Stimulated activated CD8-positive, alpha-beta memory T cell treated with anti-CD3 and anti-CD28 coated beads, Interleukin-7, amount 100 ng/mL, for 48 hours (primary cell): ENCODE measurements at regions not wholly inside any gene's neighbourhood (a gene's known extent, or its start where the extent isn't known, plus 50 kb on each side); places are given as distances from the start of the nearest gene placed in this dataset.
A peak's percentile ranks its signal among the peaks of the same experiment; 100 is the strongest.

Experiments used
- DNase-seq, 2 donors: peaks; one replicate each; pipeline ENCODE4 v3.0.0-alpha.2; 2020; ENCODE audit warnings: low read depth in 1 of 2; ENCODE audit errors: extremely low read depth in 1 of 2

DNA sequence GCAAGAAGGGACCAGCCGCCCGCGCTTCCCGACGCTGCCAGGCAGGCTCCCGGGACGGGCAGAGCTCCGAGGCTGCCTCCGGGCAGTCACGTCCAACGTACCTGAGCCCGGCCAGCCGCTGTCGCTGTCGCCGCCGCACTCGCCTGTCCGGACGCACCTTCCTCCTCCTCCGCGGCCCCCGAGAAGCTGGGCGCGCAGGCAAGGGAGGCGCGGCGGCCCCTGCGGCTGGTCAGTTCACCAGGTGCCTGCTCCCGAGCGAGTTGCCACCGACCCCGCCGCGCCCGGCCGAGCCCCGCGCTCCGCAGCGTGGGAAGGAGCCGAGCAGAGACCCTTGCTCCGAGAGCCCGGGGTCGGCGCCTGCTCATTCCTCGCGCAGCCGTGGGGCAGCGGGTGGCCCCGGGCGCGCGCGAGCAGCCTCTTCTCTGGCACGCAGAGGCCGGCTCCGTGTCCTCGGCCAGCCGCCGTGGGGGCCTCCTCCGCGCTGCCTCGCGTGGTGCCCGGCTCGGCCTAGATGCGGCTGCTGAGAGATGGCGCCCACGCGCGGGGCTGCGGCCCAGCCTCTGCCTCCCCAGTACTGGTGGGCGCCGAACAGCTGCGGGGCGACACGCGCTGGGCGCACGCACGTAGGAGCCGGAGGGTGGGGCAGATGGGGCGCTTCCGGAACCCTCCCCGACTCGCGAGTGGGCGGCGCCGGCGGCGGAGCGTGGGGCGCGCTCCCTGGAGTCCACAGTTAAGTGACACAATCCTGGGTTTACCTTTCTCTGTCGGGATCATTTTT, 419.4 kb downstream of the UQCRFS1 start:
- no peak for DNase-seq

DNA sequence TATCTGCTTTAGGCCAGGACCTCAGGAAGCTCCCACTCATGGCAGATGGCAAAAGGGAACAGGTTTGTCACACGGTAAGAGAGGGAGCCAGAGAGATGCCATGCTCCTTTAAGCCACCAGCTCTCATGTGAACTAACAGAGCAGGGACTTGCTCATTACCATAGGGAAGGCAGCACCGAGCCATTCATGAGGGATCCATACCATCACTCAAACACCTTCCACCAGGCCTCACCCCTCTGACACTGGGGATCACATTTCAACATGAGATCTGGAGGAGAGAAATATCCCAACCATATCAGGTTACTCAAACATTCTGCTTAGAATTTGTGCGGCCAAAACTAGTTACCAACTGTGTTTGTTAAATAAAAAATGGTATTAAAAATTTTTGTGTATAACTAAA, 427.0 kb downstream of the UQCRFS1 start:
- no peak for DNase-seq

DNA sequence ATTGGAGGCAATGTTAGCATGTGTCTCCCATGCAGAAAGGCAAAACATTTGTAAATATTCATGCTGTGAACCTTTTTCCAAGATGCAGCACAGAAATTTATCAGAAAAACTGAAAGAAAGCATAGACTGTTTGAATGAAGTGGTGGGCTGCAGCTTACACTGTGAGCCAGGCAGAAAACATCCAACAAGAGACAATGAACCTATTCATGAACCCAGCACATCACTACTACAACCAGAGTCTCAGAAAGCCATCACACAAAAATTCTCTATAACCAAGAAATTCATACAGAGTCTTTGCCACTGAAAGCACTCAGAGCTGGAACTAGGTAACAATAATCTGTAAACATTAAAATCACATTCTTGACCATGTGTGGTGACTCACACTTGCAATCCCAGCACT, 448.9 kb downstream of the UQCRFS1 start:
- DNase-seq: no peak

DNA sequence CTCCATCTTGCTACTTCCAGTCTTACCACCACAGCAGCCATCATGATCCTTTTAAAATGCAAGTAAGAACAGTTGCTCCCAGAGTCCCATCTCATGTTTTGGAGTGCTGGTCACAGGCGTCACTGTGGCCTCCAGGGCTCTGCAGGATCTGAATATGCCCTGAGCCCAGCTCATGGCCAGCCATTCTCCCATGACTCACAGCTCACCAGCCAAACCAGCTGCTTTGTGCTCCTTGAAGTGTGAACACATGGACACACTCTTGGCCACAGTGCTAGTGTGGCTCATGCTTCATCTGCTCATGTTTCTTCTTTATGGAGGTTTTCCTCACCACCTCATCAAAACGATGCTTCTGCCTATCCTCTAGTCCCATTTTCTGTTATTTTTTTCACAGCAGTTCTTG, 466.5 kb downstream of the UQCRFS1 start:
- DNase-seq: no peak

DNA sequence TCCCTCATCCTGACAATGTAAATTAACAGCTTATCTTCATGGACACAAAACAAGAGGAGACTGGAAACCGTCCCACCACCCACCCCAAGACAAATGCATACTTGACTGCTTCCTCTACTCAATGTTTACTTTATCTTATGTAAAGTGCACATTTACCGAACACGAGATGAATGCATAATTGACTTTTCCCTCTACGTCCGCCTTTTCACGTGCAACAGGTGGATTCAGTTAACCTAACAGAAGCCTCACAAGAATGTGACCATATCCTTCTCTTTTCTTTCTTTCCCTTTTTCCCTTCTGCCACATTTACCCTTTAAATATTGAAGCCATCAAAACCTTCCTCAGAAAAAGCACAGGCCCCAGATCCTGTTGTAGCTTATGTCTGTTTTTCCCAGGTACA, 468.0 kb downstream of the UQCRFS1 start:
- no peak for DNase-seq

DNA sequence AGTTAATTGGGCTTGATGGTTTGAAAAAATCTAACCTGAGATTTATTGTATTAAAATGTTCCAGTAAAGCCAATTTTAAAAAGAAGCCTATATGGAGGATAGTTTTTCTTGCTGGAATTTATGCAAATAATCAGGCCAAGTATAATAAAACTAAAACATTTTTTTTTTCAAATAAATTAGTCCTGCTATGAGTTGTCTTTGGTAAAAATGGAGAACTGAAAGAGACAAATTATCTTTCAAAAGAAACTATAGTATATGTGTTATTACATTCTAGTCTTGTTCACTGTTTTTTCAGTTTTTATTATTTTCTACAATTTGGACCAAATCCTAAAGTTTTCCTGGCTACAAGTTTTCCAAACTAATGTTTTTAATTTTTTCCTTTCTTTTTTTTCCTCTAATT, 468.9 kb downstream of the UQCRFS1 start:
- no peak for DNase-seq

DNA sequence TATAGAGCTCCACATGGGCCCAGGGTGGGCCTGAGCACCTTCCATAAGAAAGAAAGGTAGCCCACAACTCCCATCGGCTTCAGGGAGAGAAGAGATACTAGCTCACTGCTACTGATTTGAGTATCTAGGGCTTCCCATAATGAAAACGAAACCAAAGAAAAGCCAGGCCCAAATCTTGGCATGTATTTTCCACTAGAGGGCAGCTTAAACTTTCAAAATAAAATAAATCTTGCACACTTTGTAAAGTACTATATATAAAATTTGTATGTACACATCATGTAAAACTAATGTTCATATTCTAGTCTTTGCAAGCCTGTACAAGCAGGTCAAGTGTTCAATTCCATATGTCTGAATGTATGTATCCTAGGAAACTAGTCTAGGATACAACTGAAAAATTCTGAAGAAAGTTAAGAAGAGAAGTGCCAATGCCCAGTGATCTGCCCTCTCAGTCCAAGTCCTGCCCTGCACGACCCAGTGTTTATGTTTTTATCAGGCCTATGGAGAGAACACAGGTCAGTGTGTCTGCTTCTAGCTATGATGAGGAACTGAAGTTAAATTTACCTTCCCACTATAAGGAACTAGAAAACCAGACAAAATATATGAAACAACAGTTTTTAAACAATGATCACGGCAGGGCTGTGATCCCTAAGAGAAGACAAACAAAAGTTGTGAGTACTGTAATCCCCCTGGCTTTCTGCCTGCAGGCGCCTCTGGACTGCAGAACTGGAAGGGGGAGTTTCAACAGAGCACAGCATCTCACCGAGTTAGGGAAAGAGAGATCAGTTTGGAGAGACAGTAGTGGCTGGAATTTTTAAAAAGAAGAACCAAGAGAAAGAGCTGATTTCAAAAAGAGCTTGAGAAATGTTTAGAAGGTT, 475.7 kb downstream of the UQCRFS1 start:
- no peak for DNase-seq

DNA sequence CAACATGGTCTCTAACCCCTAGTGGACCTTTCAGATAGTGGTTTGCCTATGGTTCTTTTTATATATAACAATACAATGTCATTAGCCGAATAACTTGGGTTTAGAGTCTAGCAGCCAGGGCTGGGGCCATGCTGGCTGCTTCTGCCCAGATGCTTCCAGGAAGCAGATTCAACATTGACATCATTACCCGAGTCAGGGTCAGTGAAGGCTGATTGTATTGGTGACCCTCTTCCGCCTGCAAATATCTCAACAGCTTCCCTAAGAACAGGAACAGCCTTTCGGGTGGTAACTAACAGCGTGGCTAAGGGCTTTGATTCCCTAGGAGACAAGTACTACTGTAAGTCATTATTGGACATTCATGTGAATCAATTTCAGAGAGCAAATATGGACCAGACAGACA, 476.4 kb downstream of the UQCRFS1 start:
- DNase-seq: no peak

DNA sequence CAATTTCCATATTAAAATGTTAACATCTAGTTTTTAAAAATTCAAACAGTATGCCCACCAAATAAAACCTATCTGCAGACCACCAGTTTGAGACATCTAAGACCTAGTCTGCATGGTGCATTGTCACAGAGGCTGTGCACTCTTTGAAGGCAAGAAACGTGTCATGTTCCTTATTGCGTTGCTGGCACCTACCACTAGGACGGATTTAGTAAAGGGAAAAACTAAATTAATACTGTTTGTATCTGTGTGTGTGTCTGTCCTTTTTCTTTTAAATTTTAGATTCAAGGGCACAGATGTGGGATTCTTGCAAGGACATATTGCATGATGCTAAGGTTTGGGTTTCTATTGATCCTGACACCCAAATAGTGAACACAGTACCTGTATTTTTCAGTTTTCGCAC, 481.4 kb downstream of the UQCRFS1 start:
- DNase-seq: no peak

DNA sequence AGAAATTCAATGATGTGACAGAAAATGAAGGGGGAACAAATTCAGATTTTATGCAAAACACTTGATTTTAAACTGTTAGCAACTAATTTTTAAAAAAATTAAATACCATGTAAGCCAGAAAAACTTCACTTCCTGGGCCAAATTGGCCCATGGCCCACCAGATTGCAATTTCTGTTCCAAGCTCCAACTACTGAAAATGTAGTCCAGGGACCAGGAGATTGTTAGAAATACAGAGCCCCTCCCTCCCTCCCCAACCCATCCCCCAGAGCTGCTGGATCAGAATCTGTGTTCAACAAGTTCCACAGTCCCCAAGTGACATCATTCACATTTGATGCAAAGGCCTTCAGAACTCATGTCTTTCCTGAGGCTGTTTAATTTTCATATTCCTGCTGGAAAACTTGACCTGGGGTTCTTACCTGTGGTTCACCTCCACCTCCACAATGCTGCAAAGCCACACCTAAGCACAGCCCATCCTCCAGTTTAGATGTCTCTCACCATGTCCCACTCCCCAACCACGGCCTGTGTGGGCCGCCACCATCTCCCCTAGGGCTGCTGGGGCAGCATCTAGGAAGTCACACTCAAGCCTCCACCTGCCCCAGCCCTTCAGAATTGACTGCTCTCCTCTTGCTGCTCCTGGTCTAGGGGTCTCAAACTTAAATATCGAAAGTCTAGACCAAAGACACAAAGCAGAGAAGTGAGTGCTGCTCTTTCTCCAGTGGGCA, 482.0 kb downstream of the UQCRFS1 start:
- DNase-seq: no peak

DNA sequence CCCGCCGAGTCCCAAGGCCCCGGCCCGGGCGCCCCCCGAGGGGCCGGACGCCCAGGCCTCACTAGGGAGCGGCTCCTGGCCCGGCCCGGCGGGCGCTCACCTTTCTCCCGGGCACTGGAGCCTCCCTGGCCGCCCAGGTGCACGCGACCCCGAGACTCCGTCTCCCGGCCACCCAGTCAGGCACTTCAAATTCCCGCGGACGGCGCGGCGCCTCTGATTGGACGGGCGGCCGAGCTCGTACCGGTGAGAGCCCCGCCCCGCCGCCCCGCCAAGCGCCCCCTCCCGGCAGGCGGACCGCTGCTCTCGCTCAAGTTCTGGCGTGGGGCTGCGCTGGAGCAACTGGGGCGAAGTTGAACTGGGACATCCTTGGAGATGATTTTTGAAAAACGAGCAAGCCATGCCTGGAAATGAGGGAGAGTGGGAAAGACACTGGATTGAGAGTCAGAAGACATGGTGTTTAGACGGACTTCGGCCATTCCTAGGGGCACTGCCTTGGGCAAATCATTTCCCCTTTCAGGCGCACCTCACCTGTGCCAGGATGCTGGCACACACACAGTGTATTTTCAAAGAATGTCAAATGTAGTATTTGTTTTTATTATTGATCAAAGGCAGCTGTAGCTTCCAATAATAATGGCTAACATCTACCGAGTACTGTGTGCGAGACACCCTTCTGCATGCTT, 485.3 kb downstream of the UQCRFS1 start:
- DNase-seq: peak in 1 of 2 donors; percentile 3

DNA sequence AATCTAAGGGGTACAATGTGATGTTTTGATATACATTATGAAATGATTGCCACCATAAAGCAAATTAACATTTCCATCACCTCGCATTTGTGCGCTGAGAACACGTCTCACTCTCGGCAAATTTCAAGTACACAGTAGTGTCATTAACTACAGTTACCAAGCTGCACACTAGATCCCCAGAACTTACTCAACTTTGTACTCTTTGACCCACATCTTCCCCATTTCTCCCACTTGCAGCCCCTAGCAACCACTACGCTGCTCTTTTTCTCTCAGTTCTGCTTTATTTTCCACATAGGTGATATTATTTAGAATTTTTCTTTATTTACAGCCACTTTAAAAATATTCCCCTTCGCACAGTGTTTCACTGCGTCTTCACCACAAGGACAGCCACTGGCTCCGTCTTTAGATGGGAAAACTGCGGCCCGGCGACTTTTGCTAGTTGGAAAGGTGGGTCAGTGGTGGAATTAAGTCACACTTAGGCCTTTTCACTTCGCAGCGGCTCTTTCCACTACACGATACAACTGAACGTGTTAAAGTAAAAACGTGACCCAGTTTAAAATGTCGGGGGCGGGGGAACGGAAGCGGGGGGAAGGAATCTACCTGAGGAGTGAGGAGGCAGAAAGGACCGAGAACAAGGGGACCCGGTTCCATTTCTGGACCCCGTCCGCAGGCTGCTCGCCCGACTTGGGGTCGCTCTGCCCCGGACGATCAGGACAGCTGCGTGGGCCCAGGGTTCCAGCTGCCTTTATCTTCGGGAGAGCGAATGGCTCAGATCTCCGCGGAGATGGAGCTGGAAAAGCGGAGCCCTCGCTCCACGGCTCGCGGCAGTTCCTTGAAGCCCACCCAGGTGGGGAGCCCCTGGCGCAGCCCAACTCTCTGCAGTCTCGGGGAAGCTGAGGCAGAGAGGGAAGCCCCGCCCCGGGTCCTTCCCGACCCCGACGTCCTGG, 486.1 kb downstream of the UQCRFS1 start:
- DNase-seq: no peak

DNA sequence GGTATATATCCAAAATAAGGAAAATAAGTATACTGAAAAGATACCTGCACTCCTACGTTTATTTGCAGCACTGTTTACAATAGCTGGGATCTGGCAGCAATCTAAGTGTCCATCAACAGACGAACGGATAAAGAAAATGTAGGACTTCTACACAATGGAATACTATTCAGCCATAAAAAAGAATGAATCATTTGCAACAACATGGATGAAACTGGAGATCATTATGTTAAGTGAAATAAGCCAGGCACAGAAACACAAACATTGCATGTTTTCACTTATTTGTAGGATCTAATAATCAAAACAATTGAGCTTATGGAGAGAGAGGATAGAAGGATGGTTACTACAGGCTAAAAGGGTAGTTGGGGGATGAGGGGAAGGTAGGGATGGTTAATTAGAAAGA, 494.0 kb downstream of the UQCRFS1 start:
- DNase-seq: no peak

DNA sequence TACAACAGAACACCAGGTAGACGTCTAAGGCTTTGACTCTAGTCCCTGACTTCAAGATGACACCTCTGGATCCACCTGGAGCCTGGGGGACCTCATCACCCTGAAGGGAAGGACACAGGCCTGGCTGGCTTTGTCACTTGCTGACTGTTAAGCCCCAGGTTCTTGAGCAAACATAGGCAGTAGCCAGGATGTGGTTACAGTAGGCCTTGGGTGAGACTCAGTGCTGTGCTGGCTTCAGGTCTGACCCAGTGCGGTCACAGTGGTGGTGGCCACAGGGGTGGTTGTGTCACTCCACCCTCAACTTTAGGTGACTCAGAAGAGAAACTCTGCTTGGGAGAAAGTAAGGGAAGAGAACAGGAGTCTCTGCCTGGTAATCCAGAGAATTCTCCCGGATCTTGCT, 497.8 kb downstream of the UQCRFS1 start:
- no peak for DNase-seq

DNA sequence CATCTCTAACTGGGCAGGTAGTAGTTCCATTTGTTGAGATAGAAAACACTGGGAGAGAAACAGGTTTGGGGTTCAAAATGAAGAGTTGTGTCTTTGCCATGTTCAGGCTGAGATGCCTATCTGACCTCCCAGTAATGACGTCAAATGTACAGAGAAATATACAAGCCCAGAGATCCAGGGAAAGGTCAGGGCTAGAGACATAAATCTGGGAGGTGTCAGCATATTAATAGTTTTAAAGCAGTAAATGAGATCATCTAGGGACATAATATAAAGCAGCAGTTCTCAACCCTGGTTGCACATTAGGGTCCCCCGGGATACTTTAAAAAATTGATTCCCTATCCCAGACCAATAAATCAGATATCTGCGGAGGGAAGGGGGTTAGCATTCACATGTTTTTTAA, 501.5 kb downstream of the UQCRFS1 start:
- DNase-seq: no peak

DNA sequence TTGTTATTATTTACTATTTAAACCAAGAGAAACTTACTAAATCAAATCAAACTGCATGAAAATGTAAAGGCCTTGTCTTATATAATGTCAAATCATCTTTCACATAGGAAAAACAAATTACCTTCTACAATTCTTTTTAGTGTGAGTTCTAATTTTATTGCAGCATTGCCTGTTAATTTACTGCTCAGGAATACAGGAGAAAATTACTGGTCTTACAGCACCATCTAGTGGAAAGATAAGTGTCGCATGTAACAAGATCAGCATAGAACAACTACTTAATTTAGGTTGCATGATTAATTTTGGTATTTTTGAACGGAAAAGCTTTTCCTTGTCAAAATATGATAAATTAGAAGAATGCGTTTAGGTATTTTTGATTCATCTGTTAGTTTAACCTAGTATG, 502.7 kb downstream of the UQCRFS1 start:
- no peak for DNase-seq

DNA sequence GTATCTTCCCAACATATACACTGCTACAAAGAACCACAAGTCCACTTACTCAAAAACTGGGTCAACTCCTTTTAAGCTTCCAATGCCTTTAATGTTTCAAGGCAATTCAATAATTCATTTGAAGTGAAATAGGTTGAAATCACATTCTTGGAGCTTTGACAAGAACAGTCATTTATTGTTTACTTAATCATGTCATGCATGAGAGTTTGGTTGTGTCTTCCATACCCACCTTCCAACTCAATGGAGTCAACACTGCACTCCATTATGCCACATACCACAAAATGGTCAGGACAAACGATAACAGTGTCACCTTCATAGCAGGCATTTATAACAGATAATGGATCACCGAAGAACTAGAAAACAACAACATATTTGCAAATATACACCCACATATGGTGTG, 506.3 kb downstream of the UQCRFS1 start:
- no peak for DNase-seq

DNA sequence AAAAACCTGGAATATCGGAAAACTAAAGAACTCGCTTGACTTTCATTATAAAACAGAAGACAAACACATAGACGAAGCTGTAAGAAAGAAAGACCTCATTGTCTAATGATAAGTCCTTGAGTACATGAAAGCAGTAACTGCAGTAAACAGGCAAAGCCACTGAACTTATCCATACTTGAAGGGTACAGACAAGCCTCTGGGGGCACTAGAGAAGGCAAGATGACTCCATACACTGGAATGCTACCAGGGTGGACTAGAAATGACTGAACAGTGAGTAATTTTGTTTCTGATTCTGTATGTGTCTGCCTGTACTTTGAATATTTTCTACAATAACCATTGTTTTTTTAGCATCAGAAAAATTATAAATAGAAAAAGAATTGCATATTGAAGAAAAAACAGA, 507.9 kb downstream of the UQCRFS1 start:
- no peak for DNase-seq

DNA sequence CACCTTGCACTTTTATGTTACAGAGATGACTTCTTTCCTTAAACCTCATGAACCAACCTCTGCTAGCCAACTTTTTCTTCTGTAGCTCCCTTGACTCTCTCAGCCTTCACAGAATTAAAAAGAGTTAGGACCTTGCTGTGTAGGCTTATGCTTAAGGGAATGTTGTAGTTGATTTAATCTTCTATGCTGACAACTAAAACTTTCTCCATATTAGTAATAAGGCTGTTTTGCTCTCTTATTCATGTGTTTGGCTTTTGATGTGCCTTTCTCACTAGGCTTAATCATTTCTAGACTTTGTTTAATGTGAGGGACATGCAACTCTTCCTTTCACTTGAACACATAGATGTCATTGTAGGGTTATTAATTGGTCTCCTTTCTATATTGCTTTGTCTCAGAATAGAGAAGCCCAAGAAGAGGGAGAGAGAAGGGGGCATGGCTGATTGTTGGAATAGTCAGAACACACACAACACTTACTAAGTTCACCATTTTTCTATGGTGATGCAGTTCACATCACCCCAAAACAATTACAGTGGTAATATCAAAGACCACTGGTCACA, 509.5 kb downstream of the UQCRFS1 start:
- DNase-seq: no peak

DNA sequence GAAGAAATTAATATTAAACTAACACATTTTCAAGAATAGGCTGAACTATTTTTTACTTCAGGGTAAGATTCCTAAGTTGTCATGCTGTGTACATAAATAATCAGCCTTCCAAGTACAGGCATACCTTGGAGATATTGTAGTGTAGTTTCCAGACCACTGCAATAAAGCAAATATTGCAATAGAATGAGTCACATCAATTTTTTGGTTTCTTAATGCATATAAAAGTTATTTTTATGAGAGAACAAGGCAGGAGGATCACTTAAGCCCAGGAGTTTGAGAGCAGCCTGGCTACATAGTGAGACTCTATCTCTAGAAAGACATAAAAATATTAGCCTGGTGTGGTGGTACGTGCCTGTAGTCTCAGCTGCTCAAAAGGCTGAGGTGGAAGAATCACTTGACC, 511.5 kb downstream of the UQCRFS1 start:
- DNase-seq: no peak
